ENCODE measurements at regions not wholly inside any gene's neighbourhood (a gene's known extent, or its start where the extent isn't known, plus 50 kb on each side); places are given as distances from the start of the nearest gene placed in this dataset.

DNA sequence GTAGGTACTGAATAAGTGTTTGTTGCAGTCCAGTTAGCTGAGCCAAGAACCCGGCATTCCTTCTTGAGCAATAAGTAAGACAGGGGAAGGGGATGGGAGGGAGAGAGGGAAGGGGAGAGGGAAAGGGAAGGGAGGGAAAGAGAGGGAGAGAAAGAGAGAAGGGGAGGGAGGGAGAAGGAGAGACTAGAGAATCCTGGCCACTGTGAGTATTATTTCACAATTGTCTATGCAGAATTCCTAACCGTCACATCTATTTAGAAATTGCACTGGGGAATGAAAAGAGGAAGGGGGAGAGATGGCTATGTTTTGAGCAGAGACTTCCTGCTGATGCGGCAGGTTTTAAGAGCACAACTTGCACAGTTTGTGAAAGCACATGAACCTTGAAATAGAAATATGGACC, 251.4 kb upstream of the ZMIZ1 start:
- DNase-seq, result no peak

- no peak for DNase-seq
These were observed 251.0 kb upstream of the ZMIZ1 start for GRCh38 chr10:78817804-78818203.

GRCh38 chr10:78819361-78820006, 249.3 kb upstream of the ZMIZ1 start:
- DNase-seq, result no peak

DNA sequence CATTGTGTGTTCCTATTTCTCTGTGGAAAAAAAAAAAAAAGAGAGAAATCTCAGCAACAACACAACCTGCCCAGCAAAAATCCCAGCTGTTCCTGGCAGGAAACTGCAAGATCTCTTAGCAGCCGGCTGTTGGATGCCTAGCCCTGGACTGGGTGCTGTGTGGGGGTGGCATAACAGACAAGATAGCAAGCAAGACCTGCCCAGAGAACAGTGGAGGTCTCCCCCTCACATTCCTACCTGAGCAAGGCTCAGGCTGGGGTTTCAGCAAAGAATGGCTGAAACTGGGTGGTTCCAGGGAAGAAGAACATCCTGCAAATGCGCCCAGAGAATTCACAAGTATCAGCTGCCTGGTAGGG, 248.8 kb upstream of the ZMIZ1 start:
- no peak for DNase-seq

GRCh38 chr10:78821052-78821451, 247.7 kb upstream of the ZMIZ1 start:
- no peak for DNase-seq

GRCh38 chr10:78828647-78829539, 239.9 kb upstream of the ZMIZ1 start:
- DNase-seq, result no peak

DNA sequence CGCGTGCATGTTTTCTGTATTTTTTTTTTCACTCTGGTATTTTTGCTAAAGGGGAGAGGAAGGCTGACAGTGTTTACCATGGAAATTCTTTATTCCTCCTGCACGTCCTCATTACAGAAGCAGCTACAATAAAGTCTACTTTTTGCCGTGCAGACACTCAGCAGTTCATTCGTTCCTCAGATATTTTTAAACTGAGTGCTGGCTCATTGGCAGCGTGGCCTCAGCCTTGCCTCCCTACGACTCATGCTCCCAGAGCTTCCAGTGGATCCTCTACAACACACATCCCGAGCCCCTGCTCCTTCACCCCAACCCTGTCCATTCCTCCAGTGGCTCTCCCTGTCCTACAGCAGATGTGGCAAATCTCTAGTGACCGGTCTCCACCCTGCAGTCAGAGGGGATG, 239.2 kb upstream of the ZMIZ1 start:
- DNase-seq, result no peak

DNA sequence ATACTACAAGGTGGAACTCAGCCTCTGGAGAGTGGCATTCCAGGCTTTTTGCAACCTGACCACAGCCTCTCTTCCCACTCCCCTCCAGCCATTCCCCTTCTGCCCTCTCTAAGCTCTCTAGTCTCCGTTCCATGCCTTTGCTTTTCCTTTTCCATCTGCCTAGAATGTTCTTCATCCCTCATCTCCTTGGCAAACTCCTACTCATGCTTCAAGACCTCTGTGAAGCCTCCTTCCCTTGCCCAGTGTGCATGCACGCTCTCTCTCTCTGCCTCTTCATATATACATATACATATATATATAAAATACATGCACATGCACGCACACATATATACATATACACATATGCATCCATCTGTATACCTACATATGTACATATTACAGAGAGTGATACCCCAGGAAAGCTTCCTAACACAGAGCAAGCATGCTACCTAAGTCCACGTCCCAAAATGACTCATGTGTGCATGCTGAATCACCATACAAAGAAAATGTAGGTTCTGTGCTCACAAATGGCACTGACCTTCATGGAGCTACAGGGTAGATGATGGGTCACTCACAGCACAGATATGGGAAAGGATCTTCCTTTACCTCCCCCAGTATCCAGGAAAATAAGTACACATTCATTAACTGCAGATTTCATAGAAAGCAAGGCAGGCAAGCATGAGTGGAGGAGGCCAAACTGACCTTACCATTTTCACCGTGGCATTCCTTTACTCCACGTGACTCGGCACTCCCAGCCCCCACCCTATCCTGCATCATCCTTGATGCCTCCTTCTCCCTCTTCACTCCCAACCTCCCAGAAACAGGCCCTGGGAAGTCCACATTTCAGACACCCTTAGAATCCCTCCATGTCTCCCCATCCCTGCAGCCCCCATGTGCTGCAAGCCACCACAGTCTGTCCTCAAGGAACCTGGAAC, 238.4 kb upstream of the ZMIZ1 start:
- no peak for DNase-seq

GRCh38 chr10:78830976-78831375, 237.8 kb upstream of the ZMIZ1 start:
- DNase-seq, result no peak

GRCh38 chr10:78831461-78831860, 237.3 kb upstream of the ZMIZ1 start:
- no peak for DNase-seq

DNA sequence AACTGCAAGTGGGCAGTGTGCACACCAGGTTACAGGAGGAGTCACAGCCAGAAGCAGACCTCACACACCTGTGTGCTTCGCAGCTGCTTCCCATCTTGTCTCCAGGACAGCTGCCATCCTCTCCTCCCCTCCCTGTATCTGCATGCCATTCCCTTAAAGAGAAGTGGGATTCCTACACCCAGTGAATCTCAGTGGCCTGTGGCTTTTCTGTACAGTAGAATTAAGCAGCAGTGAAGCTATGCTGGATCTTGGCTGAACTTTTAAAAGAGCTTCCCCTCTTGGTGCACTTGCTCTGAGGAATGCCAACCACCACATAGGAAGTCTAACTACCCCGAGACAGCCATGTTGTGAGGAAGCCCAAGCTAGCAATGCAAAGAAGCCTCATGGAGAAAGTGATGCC, 236.5 kb upstream of the ZMIZ1 start:
- no peak for DNase-seq

DNA sequence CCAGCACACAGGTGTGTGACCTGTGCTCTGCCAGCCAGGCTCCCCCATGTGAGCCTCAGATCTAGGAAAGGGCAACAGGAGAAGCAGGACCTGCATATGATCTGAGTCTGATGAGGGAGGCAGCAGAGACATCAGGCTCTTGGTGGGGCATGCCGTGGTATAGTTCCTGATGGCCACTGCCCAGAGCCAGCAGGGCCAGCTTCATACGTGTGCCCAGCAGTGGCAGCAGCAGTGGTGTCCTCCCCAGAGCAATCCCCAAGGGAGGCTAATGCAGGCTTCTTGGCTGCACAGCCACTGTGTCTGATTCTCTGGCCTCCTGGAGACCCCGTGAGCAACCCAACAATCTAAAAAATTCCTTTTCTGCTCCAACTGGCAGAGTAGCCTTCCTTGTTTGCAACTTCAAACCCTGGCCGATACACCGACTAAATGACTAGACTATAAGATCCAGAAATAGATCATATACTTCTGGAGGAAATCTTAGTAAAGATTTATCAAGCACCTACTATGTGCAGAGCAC, 230.6 kb upstream of the ZMIZ1 start:
- DNase-seq, result no peak

- DNase-seq, result no peak
These were observed 225.3 kb upstream of the ZMIZ1 start for GRCh38 chr10:78843495-78843894.

GRCh38 chr10:78844960-78845607, 223.7 kb upstream of the ZMIZ1 start:
- no peak for DNase-seq

- no peak for DNase-seq
These were observed 222.7 kb upstream of the ZMIZ1 start for GRCh38 chr10:78846071-78846470.

DNA sequence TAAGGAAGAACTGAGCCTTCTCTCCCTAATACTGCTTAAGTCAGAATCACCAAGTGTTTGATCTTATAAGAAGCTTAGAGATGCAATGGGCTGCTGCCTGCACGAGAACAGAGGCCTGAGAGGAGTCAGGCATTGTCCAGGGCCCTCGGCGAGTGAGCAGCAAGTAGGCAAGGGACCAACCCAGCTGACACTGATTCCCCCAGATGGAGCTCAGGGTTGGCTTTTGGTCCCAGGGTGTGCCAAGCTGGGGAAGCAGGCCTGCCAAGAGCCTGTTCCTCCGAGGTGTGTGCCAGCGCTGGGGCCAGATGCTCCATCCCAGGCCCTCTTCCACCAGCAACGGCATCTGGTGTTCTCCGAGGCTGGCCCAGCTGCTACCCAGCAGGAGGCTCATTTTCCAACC, 222.0 kb upstream of the ZMIZ1 start:
- no peak for DNase-seq

- no peak for DNase-seq
These were observed 221.3 kb upstream of the ZMIZ1 start for GRCh38 chr10:78847485-78847884.

DNA sequence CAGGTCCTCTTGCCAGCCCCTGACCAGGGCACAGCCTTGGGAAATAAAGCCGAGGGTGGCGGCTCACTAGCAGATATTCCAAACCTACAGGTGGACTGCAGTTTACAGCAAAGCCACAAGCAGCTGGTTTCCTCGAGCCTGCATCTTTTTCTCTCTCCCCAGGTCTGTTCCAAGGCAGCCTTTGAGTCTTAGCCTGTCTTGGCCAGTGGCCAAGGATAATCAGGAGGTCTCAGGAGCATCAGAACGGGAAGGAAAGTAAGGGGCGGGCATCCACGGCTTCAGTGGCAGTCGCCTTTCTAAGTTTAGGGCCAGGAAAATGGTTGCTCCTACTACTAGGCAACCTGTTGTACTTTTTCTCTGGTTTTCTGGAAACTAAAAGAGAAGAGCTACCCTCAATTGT, 219.7 kb upstream of the ZMIZ1 start:
- no peak for DNase-seq

DNA sequence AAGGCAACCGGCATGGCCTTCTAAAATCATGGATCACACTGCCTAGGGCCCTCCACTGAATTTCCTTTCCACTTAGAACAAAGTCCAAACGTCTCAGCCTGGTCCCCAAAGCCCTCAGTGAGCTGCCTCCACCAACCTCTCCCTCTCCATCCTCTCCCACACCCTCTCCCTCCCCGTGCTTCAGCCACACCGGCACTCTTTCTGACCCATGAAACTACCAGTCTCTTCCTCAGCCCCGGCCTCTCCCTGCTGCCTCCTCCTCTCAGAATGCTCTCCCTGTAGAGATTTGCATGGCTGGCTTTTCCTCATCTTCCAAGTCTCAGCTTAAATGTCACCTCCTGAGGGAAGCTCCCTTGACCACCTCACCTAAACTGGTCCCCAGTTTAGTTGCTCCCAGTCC, 219.0 kb upstream of the ZMIZ1 start:
- DNase-seq, result no peak

GRCh38 chr10:78850644-78851435, 217.9 kb upstream of the ZMIZ1 start:
- DNase-seq, result no peak

DNA sequence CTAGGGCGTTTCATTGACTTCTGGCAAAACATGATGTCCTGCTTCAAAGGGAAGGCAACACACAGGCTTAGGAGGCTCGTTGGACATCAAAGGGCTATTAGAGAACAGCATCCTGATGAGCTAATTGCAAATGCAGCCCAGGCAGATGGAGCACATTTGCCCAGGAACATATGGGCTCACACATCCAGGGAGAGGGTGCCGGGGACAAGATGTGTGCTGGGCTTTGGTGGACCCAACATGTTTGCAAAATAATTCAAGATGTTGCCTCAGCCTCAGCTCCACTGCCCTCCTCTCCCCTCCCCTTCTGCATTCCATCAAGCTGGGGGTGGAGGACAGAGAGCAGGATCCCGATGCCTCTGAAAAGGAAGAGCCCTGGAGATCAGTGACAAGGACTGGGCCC, 217.1 kb upstream of the ZMIZ1 start:
- no peak for DNase-seq
